GM12872 (cell line): ENCODE measurements at regions not wholly inside any gene's neighbourhood (a gene's known extent, or its start where the extent isn't known, plus 50 kb on each side); places are given as distances from the start of the nearest gene placed in this dataset.

Experiments
- CTCF ChIP-seq: IDR thresholded peaks from 3 replicates; pipeline ENCODE4 v1.5.1; 2011; ENCODE audit warnings: low read depth, mild to moderate bottlenecking, low read length, moderate library complexity; ENCODE audit not compliant: insufficient read depth

DNA sequence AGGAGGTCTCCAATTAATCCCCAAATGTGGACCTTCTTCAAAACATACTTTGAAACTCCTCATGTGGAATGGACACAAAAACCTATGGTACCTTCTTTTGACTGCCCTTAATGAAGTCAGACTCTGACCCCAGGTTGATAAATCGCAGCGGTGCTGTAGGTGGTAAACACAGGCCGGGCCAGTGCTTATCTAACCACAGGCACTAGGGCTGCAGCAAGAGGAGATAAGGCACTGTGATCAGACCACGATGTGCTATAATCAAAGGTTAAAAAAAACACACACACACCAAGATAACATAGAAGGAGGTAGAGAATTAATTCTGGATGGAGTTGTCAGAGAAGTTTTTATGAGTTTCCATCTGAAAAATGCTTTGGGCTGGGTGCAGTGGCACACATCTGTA is 52.3 kb upstream of the SIPA1L2 start:
- no peak for TF ChIP-seq CTCF

DNA sequence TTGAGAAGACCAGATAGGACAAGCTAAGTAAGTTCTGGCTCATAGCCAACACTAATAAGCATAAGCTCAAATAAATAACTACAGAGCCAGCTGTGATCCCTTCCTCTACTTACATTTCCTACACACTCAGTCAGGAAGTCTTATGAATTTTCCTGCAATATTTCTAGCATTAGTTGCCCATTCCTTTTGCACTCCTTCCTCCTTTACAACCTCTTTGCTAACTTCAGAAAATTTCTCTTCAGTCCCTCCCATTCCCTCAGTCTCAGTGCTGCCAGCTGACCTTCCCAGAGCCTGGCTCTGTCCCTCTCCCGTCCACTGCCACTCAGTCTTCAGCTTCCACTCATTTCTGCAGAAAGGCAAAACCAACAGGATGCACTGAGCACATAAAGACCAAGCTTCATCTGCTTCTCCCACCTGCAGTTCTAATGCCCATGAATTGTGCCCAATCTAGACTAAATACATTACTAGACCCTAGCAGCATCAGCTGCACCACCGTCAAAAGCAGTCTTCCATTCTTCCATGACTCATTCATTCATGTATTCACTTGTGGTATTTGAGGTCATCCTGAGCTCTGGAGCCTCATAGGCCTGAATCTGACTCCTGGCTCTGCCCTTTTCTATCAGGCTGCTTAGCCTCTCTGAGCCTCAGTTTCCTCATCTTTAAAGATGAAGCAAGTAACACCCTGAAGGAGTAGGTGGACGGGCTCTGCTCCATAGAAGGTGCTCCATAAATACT is 54.6 kb upstream of the SIPA1L2 start:
- TF ChIP-seq CTCF: no peak

GRCh38 chr1:232686346-232686745 is 56.4 kb upstream of the SIPA1L2 start:
- TF ChIP-seq CTCF: no peak

DNA sequence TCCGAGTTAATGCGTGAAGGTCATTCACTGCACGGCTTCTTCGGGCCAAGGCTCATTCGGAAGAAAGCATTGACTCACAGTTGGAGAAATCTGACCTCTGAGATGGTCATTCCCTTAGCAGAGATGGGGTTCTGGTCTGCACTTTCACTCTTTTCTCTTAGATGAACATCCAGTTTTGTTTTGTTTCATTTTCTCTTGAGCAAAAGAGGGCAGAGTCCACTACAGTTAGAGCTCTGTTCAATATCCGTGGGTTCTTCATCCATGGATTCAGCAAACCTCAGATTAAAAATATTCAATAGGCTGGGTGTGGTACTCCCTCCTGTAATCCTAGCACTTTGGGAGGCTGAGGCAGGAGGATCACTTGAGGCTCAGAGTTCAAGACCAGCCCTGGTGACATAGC is 57.4 kb upstream of the SIPA1L2 start:
- TF ChIP-seq CTCF: no peak

GRCh38 chr1:232687728-232688127 is 57.8 kb upstream of the SIPA1L2 start:
- TF ChIP-seq CTCF: no peak

GRCh38 chr1:232688398-232688797 is 58.5 kb upstream of the SIPA1L2 start:
- no peak for TF ChIP-seq CTCF

DNA sequence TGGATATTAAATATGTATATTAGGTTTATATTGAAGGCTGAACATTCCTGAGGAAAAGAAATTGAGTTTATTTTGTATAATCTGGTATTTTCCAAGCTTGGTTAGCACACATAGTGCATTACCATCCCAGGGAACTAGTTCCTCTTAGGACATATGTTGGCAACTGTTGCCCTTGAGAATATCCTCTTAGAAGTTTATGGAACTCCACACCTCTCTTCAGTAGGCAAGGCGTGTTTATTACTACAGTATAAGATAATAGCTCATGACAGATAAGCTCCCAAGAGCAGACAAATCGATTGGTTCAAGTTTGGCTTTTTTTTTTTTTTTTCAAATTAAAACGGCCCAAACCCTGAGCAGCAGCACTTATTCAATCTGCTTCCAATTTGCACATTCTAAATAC is 59.8 kb upstream of the SIPA1L2 start:
- TF ChIP-seq CTCF: no peak
